ENCODE measurements at regions not wholly inside any gene's neighbourhood (a gene's known extent, or its start where the extent isn't known, plus 50 kb on each side); places are given as distances from the start of the nearest gene placed in this dataset.

DNA sequence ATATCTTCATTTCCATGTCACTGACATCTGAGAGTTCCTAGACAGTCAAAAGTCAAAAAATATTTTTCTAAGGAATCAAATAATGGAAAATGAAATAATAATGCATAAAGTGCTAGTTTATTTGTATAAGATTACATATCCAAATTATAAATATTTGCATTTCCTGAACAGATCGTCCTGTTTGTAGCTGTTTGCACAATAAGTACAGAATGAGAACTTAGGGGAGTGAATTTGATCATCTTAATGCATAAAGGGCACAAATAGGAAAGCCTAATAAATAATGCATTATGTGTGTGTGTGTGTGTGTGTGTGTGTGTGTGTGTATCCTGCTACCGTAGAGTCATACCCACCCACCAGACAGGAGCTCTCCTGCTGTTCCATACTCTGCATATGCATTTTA is 521.0 kb upstream of the EPHA7 start:
- H3K36me3 ChIP-seq, result no peaks in the 10 kb centered on the region
- TF ChIP-seq POLR2A (IDR thresholded peaks at IDR 0.05) (no peak), POLR2AphosphoS5 (IDR thresholded peaks at IDR 0.05; ENCODE audit: insufficient read depth in 1 of 2, low read depth in 1 of 2) (no peak)
- TF ChIP-seq, protein P1, sequence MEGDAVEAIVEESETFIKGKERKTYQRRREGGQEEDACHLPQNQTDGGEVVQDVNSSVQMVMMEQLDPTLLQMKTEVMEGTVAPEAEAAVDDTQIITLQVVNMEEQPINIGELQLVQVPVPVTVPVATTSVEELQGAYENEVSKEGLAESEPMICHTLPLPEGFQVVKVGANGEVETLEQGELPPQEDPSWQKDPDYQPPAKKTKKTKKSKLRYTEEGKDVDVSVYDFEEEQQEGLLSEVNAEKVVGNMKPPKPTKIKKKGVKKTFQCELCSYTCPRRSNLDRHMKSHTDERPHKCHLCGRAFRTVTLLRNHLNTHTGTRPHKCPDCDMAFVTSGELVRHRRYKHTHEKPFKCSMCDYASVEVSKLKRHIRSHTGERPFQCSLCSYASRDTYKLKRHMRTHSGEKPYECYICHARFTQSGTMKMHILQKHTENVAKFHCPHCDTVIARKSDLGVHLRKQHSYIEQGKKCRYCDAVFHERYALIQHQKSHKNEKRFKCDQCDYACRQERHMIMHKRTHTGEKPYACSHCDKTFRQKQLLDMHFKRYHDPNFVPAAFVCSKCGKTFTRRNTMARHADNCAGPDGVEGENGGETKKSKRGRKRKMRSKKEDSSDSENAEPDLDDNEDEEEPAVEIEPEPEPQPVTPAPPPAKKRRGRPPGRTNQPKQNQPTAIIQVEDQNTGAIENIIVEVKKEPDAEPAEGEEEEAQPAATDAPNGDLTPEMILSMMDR (IDR thresholded peaks at IDR 0.05), result no peak
- intact Hi-C loops (cut with DNase I), result no loop called here

DNA sequence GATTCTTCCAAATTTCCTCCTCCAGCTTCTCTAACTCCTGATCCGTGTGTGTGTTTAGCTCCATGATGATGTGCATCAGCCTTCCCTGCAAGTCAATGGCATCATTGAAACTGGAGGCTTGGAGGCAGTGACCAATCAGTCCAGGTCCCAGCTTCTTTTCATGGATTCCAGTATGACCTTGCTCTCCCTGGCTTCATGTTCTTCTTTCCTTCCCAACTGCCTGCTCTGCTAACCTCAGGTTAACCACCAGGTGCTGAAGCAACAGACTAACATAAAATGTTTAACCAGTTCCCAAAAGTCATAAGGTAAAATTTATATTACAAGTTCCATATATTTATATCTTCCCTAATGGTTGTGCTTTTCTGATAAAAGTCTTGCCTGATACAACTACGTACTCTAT is 512.8 kb upstream of the EPHA7 start:
- no peaks in the 10 kb centered on the region for H3K4me1 ChIP-seq
- no peaks in the 10 kb centered on the region for H3K36me3 ChIP-seq
- no peak overlapping the region for H3K27ac ChIP-seq
- H3K4me3 ChIP-seq, result no peak overlapping the region
- intact Hi-C loops (cut with DNase I), result no loop called here
- H3K9me3 ChIP-seq, result no peaks in the 10 kb centered on the region
- TF ChIP-seq, protein P1 (IDR thresholded peaks at IDR 0.05), result no peak
- TF ChIP-seq POLR2A (IDR thresholded peaks at IDR 0.05) (no peak), POLR2AphosphoS5 (IDR thresholded peaks at IDR 0.05; ENCODE audit: insufficient read depth in 1 of 2, low read depth in 1 of 2) (no peak)
- no peak for DNase-seq (ENCODE audit: extremely low spot score in 2 of 2)
- no peaks in the 10 kb centered on the region for H3K27me3 ChIP-seq

More for the DNA sequence above, 521.0 kb upstream of the EPHA7 start:
- Histone ChIP-seq H3K27ac (no peak overlapping the region), H3K4me3 (no peak overlapping the region), H3K4me1 (no peaks in the 10 kb centered on the region), H3K27me3 (no peaks in the 10 kb centered on the region), H3K9me3 (no peaks in the 10 kb centered on the region)
- DNase-seq (ENCODE audit: extremely low spot score in 2 of 2), result no peak

DNA sequence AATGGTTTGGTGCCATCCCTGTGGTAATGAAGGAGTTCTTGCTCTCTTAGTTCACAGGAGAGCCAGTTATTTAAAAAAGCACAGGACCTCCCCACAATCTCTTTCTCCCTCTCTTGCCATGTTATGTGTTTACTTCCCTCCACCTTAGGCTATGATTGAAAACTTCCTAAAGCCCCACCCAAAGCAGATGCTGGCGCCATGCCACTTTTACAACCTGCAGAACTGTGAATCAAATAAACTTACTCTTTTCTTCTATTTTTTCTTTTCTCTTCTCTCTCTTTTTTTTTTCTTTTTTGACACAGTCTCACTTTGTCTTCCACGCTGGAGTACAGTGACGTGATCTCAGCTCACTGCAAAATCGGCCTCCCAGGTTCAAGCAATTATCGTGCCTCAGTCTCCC is 508.4 kb upstream of the EPHA7 start:
- no peaks in the 10 kb centered on the region for H3K9me3 ChIP-seq
- H3K36me3 ChIP-seq, result no peaks in the 10 kb centered on the region
- H3K27me3 ChIP-seq, result no peaks in the 10 kb centered on the region
- intact Hi-C loops (cut with DNase I), result no loop called here
- DNase-seq (ENCODE audit: extremely low spot score in 2 of 2), result no peak
- TF ChIP-seq, protein P1 (IDR thresholded peaks at IDR 0.05), result no peak
- TF ChIP-seq POLR2A (IDR thresholded peaks at IDR 0.05), result no peak
- no peak for TF ChIP-seq POLR2AphosphoS5 (IDR thresholded peaks at IDR 0.05; ENCODE audit: insufficient read depth in 1 of 2, low read depth in 1 of 2)
- no peak overlapping the region for H3K27ac ChIP-seq
- no peak overlapping the region for H3K4me3 ChIP-seq
- no peaks in the 10 kb centered on the region for H3K4me1 ChIP-seq

DNA sequence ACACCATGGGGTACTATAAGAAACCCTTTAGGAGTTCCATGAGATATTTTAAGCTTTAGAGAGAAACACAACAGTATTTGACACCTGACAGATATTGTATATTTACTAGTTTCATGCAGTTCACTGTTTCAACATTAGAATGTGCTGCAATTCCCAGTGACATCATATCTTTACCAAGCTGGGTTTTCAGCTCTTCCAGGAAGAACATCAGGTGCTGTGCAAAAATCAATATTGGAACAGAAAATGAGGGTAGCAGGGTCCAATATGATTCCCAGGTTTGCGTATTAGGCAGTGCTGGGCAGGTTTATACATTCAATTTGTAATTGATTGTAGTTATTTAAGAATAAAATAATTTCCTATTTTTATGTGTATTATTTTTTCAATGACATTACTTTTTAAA is 500.0 kb upstream of the EPHA7 start:
- no peak overlapping the region for H3K4me3 ChIP-seq
- H3K27ac ChIP-seq, result no peak overlapping the region
- no peaks in the 10 kb centered on the region for H3K9me3 ChIP-seq
- no peaks in the 10 kb centered on the region for H3K27me3 ChIP-seq
- intact Hi-C loops (cut with DNase I), result no loop called here
- no peaks in the 10 kb centered on the region for H3K4me1 ChIP-seq
- no peak for TF ChIP-seq POLR2AphosphoS5 (IDR thresholded peaks at IDR 0.05; ENCODE audit: insufficient read depth in 1 of 2, low read depth in 1 of 2)
- TF ChIP-seq, protein P1 (IDR thresholded peaks at IDR 0.05), result no peak
- no peak for TF ChIP-seq POLR2A (IDR thresholded peaks at IDR 0.05)
- no peak for DNase-seq (ENCODE audit: extremely low spot score in 2 of 2)
- H3K36me3 ChIP-seq, result no peaks in the 10 kb centered on the region

DNA sequence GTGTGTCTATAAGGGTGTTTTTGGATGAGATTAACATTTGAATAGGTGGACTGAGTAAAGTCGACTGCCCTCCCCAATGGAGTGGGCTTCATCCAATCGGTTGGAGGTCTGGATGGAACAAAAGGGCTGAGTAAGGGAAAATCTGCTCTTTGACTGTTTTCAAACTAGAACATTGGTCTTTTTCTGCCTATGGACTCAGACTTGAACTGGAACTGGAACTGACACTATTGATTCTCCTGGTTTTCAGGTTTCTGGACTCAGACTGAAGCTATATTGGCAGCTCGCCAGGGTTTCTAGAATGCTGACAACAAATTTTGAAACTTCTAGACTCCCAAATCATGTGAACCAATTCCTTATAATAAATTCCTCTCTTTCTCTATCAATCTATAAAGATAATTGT is 498.9 kb upstream of the EPHA7 start:
- Histone ChIP-seq H3K36me3 (no peaks in the 10 kb centered on the region), H3K27ac (no peak overlapping the region), H3K9me3 (no peaks in the 10 kb centered on the region), H3K27me3 (no peaks in the 10 kb centered on the region), H3K4me3 (no peak overlapping the region), H3K4me1 (no peaks in the 10 kb centered on the region)
- DNase-seq (ENCODE audit: extremely low spot score in 2 of 2), result no peak
- TF ChIP-seq POLR2A (IDR thresholded peaks at IDR 0.05) (no peak), POLR2AphosphoS5 (IDR thresholded peaks at IDR 0.05; ENCODE audit: insufficient read depth in 1 of 2, low read depth in 1 of 2) (no peak)
- TF ChIP-seq, protein P1 (IDR thresholded peaks at IDR 0.05), result no peak
- intact Hi-C loops (cut with DNase I), result no loop called here
